DOHH2 (cell line): ENCODE measurements at regions not wholly inside any gene's neighbourhood (a gene's known extent, or its start where the extent isn't known, plus 50 kb on each side); places are given as distances from the start of the nearest gene placed in this dataset.
A peak's percentile ranks its signal among the peaks of the same experiment; 100 is the strongest.

Experiments
- H3F3A ChIP-seq: fragments of 200-600 bp; sonication (generic), shearing (Covaris generic); 2 replicates; pipeline ENCODE4 v1.6.0; 2016; ENCODE audit warnings: antibody characterized with exemption, mild to moderate bottlenecking; ENCODE audit not compliant: control insufficient read depth, insufficient read depth
- H3K27ac ChIP-seq: fragments of 200-600 bp; sonication (generic); 2 replicates; pipeline ENCODE4 v1.5.1; 2014; ENCODE audit warnings: low read depth, mild to moderate bottlenecking, low read length, moderate library complexity
- H3K27me3 ChIP-seq: fragments of 200-600 bp; sonication (generic); 2 replicates; pipeline ENCODE4 v1.6.1; 2014; ENCODE audit warnings: mild to moderate bottlenecking, low read length, mixed read lengths; ENCODE audit not compliant: control insufficient read depth
- H3K36me3 ChIP-seq: fragments of 200-600 bp; sonication (generic); 2 replicates; pipeline ENCODE4 v1.6.1; 2014; ENCODE audit warnings: mild to moderate bottlenecking, low read length, moderate library complexity, mixed read lengths; ENCODE audit not compliant: control insufficient read depth
- H3K4me1 ChIP-seq: fragments of 200-600 bp; sonication (generic); 2 replicates; pipeline ENCODE4 v1.6.1; 2014; ENCODE audit warnings: mild to moderate bottlenecking, low read length, mixed read lengths; ENCODE audit not compliant: control insufficient read depth
- H3K4me2 ChIP-seq: fragments of 200-600 bp; sonication (generic); 2 replicates; pipeline ENCODE4 v1.6.0; 2014; ENCODE audit warnings: mild to moderate bottlenecking, low read length, moderate library complexity
- H3K4me3 ChIP-seq: fragments of 200-600 bp; sonication (generic); 2 replicates; pipeline ENCODE4 v1.5.1; 2014; ENCODE audit warnings: mild to moderate bottlenecking, low read length, mixed read lengths
- H3K79me2 ChIP-seq: fragments of 200-600 bp; sonication (generic); 2 replicates; pipeline ENCODE4 v1.6.1; 2014; ENCODE audit warnings: mild to moderate bottlenecking, low read length, mixed read lengths; ENCODE audit not compliant: control insufficient read depth
- H3K9me2 ChIP-seq: fragments of 200-600 bp; sonication (generic); replicated peaks from 2 replicates; pipeline ENCODE4 v1.6.1; 2014; ENCODE audit warnings: mild to moderate bottlenecking, low read length, mixed read lengths; ENCODE audit not compliant: control insufficient read depth
- H3K9me3 ChIP-seq: fragments of 200-600 bp; sonication (generic); 2 replicates; pipeline ENCODE4 v1.6.1; 2014; ENCODE audit warnings: antibody characterized with exemption, low read length, mixed read lengths; ENCODE audit not compliant: control insufficient read depth, insufficient read depth
- H4K20me1 ChIP-seq: fragments of 200-600 bp; sonication (generic); 2 replicates; pipeline ENCODE4 v1.6.0; 2014; ENCODE audit warnings: low read depth, mild to moderate bottlenecking, antibody characterized with exemption, low read length, moderate library complexity; ENCODE audit not compliant: control insufficient read depth, insufficient read depth
- CTCF ChIP-seq: fragments of 200-600 bp; sonication (generic); IDR thresholded peaks from one replicate; pipeline ENCODE4 v1.5.1; 2014; ENCODE audit warnings: antibody characterized with exemption, mild to moderate bottlenecking, low read depth, low read length; ENCODE audit not compliant: poor library complexity, severe bottlenecking
- EZH2phosphoT487 ChIP-seq: fragments of 200-600 bp; sonication (generic); IDR thresholded peaks from 2 replicates; pipeline ENCODE4 v1.6.1; 2017; ENCODE audit warnings: borderline replicate concordance, mild to moderate bottlenecking, antibody characterized with exemption, low read length, moderate library complexity, mixed read lengths

- Histone ChIP-seq H3K36me3 (peaks cover 12% of the 10 kb centered on the region; the same call in 1 of the 2 replicates), H3K27me3 (no peaks in the 10 kb centered on the region), H4K20me1 (0 out of 2 replicates have a peak, but pooled peaks cover 3% of the 10 kb centered on the region), H3K4me1 (peaks cover 46% of the 10 kb centered on the region), H3K79me2 (peaks cover 38% of the 10 kb centered on the region), H3K27ac (peak overlapping the region; percentile 73), H3K9me3 (no peaks in the 10 kb centered on the region), H3K4me3 (peak overlapping the region; percentile 48), H3K9me2 (no peaks in the 10 kb centered on the region), H3K4me2 (peak overlapping the region; percentile 69), H3F3A (no peaks in the 10 kb centered on the region)
- TF ChIP-seq EZH2phosphoT487 (no peak), CTCF (no peak)
Observed at GRCh38 chr19:5287066-5287465, 53.5 kb downstream of the PTPRS start.

GRCh38 chr19:5286465-5287029 is 54.1 kb downstream of the PTPRS start:
- H4K20me1 ChIP-seq, result no peaks in the 10 kb centered on the region

GRCh38 chr19:5285955-5286354 is 54.7 kb downstream of the PTPRS start:
- H3F3A ChIP-seq, result no peaks in the 10 kb centered on the region
- no peaks in the 10 kb centered on the region for H3K27me3 ChIP-seq
- H3K4me2 ChIP-seq, result no peak overlapping the region
- no peak overlapping the region for H3K4me3 ChIP-seq
- peaks cover 27% of the 10 kb centered on the region for H3K79me2 ChIP-seq
- peaks cover 39% of the 10 kb centered on the region for H3K4me1 ChIP-seq
- H3K9me2 ChIP-seq, result no peaks in the 10 kb centered on the region
- peaks cover 12% of the 10 kb centered on the region; the same call in 1 of the 2 replicates for H3K36me3 ChIP-seq
- no peaks in the 10 kb centered on the region for H3K9me3 ChIP-seq
- no peak overlapping the region for H3K27ac ChIP-seq
- TF ChIP-seq EZH2phosphoT487 (no peak), CTCF (no peak)
- H4K20me1 ChIP-seq, result no peaks in the 10 kb centered on the region

More at GRCh38 chr19:5286465-5287029, 54.1 kb downstream of the PTPRS start:
- no peaks in the 10 kb centered on the region for H3K9me2 ChIP-seq
- TF ChIP-seq CTCF, result no peak
- peaks cover 12% of the 10 kb centered on the region; the same call in 1 of the 2 replicates for H3K36me3 ChIP-seq
- H3K4me3 ChIP-seq, result no peak overlapping the region
- H3K27me3 ChIP-seq, result no peaks in the 10 kb centered on the region
- H3K27ac ChIP-seq, result peak overlapping the region; percentile 73; the same call in 1 of the 2 replicates
- H3K9me3 ChIP-seq, result no peaks in the 10 kb centered on the region
- H3F3A ChIP-seq, result no peaks in the 10 kb centered on the region
- H3K4me2 ChIP-seq, result peak overlapping the region; percentile 69
- H3K79me2 ChIP-seq, result peaks cover 33% of the 10 kb centered on the region
- H3K4me1 ChIP-seq, result peaks cover 40% of the 10 kb centered on the region

GRCh38 chr19:5285311-5285710 is 55.3 kb downstream of the PTPRS start:
- H3K27ac ChIP-seq, result no peak overlapping the region
- no peaks in the 10 kb centered on the region for H3K27me3 ChIP-seq
- H3K79me2 ChIP-seq, result peaks cover 22% of the 10 kb centered on the region
- no peak overlapping the region for H3K4me2 ChIP-seq
- no peaks in the 10 kb centered on the region for H4K20me1 ChIP-seq
- H3K9me2 ChIP-seq, result no peaks in the 10 kb centered on the region
- no peaks in the 10 kb centered on the region for H3F3A ChIP-seq
- H3K9me3 ChIP-seq, result no peaks in the 10 kb centered on the region
- H3K4me3 ChIP-seq, result no peak overlapping the region
- H3K36me3 ChIP-seq, result peaks cover 12% of the 10 kb centered on the region; the same call in 1 of the 2 replicates
- TF ChIP-seq EZH2phosphoT487, result no peak
- TF ChIP-seq CTCF, result no peak
- H3K4me1 ChIP-seq, result peaks cover 40% of the 10 kb centered on the region
